H9 (cell line): ENCODE measurements at regions not wholly inside any gene's neighbourhood (a gene's known extent, or its start where the extent isn't known, plus 50 kb on each side); places are given as distances from the start of the nearest gene placed in this dataset.

Experiments used
- DNase-seq: peaks from one replicate; pipeline ENCODE4 v3.0.0-alpha.2; 2017
- H2AFZ ChIP-seq: one replicate; pipeline ENCODE4 v1.6.1; 2013; ENCODE audit warnings: mild to moderate bottlenecking, low read length, control low read depth, moderate library complexity
- H2AK5ac ChIP-seq: 2 replicates; pipeline ENCODE4 v1.6.1; 2013; ENCODE audit warnings: low read length, control low read depth, mixed read lengths; ENCODE audit not compliant: insufficient read length
- H2BK120ac ChIP-seq: one replicate; pipeline ENCODE4 v1.6.1; 2013; ENCODE audit warnings: low read depth, mild to moderate bottlenecking, low read length, control low read depth, inconsistent platforms; ENCODE audit not compliant: poor library complexity, severe bottlenecking
- H2BK12ac ChIP-seq: 2 replicates; pipeline ENCODE4 v1.6.1; 2013; ENCODE audit warnings: low read length, control low read depth, mixed read lengths, low read depth; ENCODE audit not compliant: insufficient read length
- H2BK15ac ChIP-seq: 2 replicates; pipeline ENCODE4 v1.6.1; 2013; ENCODE audit warnings: low read depth, low read length, control low read depth
- H2BK20ac ChIP-seq: one replicate; pipeline ENCODE4 v1.6.1; 2013; ENCODE audit warnings: low read depth, mild to moderate bottlenecking, low read length, control low read depth, inconsistent platforms; ENCODE audit not compliant: poor library complexity, severe bottlenecking
- H2BK5ac ChIP-seq: 2 replicates; pipeline ENCODE4 v1.6.1; 2013; ENCODE audit warnings: low read length, control low read depth, mixed read lengths; ENCODE audit not compliant: insufficient read length
- H3K14ac ChIP-seq: 2 replicates; pipeline ENCODE4 v1.6.1; 2013; ENCODE audit warnings: low read length, control low read depth; ENCODE audit not compliant: insufficient read depth
- H3K18ac ChIP-seq: 2 replicates; pipeline ENCODE4 v1.6.1; 2013; ENCODE audit warnings: low read depth, mild to moderate bottlenecking, mixed read lengths, low read length, control low read depth; ENCODE audit not compliant: insufficient read length
- H3K23ac ChIP-seq: 2 replicates; pipeline ENCODE4 v1.6.1; 2013; ENCODE audit warnings: low read length, control low read depth, mixed read lengths, low read depth; ENCODE audit not compliant: insufficient read length
- H3K23me2 ChIP-seq: 2 replicates; pipeline ENCODE4 v1.6.1; 2013; ENCODE audit warnings: low read depth, mild to moderate bottlenecking, mixed read lengths, low read length, control low read depth; ENCODE audit not compliant: insufficient read length, poor library complexity, severe bottlenecking
- H3K27ac ChIP-seq: 2 replicates; pipeline ENCODE4 v1.5.1; 2013; ENCODE audit warnings: low read length, control low read depth, mixed read lengths, low read depth; ENCODE audit not compliant: insufficient read length
- H3K27me3 ChIP-seq: 2 replicates; pipeline ENCODE4 v1.6.1; 2013; ENCODE audit warnings: low read length, control low read depth, inconsistent platforms; ENCODE audit not compliant: insufficient read depth
- H3K4ac ChIP-seq: 2 replicates; pipeline ENCODE4 v1.6.1; 2013; ENCODE audit warnings: low read depth, mild to moderate bottlenecking, control low read depth, inconsistent platforms, low read length, moderate library complexity
- H3K4me1 ChIP-seq: 2 replicates; pipeline ENCODE4 v1.6.1; 2013; ENCODE audit warnings: low read length, control low read depth, inconsistent platforms; ENCODE audit not compliant: insufficient read depth
- H3K4me2 ChIP-seq: 2 replicates; pipeline ENCODE4 v1.6.1; 2013; ENCODE audit warnings: low read length, control low read depth, mixed read lengths; ENCODE audit not compliant: insufficient read length, insufficient read depth
- H3K56ac ChIP-seq: 2 replicates; pipeline ENCODE4 v1.6.1; 2013; ENCODE audit warnings: low read depth, mild to moderate bottlenecking, mixed read lengths, low read length, control low read depth; ENCODE audit not compliant: insufficient read length
- H3K79me1 ChIP-seq: 2 replicates; pipeline ENCODE4 v1.6.1; 2013; ENCODE audit warnings: low read depth, mild to moderate bottlenecking, moderate library complexity, low read length, control low read depth, inconsistent platforms; ENCODE audit not compliant: insufficient read depth, poor library complexity, severe bottlenecking
- H3K79me2 ChIP-seq: 2 replicates; pipeline ENCODE4 v1.6.1; 2013; ENCODE audit warnings: low read length, control low read depth, inconsistent platforms; ENCODE audit not compliant: insufficient read depth
- H3K9ac ChIP-seq: 2 replicates; pipeline ENCODE4 v1.6.1; 2013; ENCODE audit warnings: low read length, control low read depth, mixed read lengths; ENCODE audit not compliant: insufficient read length; ENCODE audit errors: extremely low read depth
- H3K9me3 ChIP-seq: one replicate; pipeline ENCODE4 v1.6.1; 2013; ENCODE audit warnings: low read depth, low read length, inconsistent platforms; ENCODE audit not compliant: control insufficient read depth
- H3T11ph ChIP-seq: one replicate; pipeline ENCODE4 v1.6.1; 2013; ENCODE audit warnings: mild to moderate bottlenecking, low read length, control low read depth, inconsistent platforms
- H4K20me1 ChIP-seq: one replicate; pipeline ENCODE4 v1.6.1; 2013; ENCODE audit not compliant: control insufficient read depth, insufficient read length, insufficient read depth
- H4K5ac ChIP-seq: 2 replicates; pipeline ENCODE4 v1.6.1; 2013; ENCODE audit warnings: low read depth, mild to moderate bottlenecking, mixed read lengths, low read length, control low read depth; ENCODE audit not compliant: insufficient read length
- H4K8ac ChIP-seq: replicated peaks from 2 replicates; pipeline ENCODE4 v1.6.1; 2013; ENCODE audit warnings: low read length, control low read depth, mixed read lengths, low read depth; ENCODE audit not compliant: insufficient read length
- H4K91ac ChIP-seq: 2 replicates; pipeline ENCODE4 v1.6.1; 2013; ENCODE audit warnings: low read depth, mild to moderate bottlenecking, moderate library complexity, mixed read lengths, low read length, control low read depth; ENCODE audit not compliant: insufficient read length
- H3K27ac Mint-ChIP-seq, 3 experiments: 2 replicates in 2 of 3; 3 replicates in 1 of 3; pipeline ENCODE4 v1.8.0; 2020 to 2021; ENCODE audit warnings: mixed read lengths in 3 of 3, mild to moderate bottlenecking in 1 of 3, moderate library complexity in 1 of 3
- H3K27me3 Mint-ChIP-seq: 2 replicates; pipeline ENCODE4 v1.8.0; 2021; ENCODE audit warnings: low read depth, mild to moderate bottlenecking, moderate library complexity, mixed read lengths
- H3K36me3 Mint-ChIP-seq, 3 experiments: 2 replicates in 2 of 3; 3 replicates in 1 of 3; pipeline ENCODE4 v1.8.0; 2020 to 2021; ENCODE audit warnings: low read depth in 3 of 3, mixed read lengths in 3 of 3; ENCODE audit not compliant: insufficient read depth in 1 of 3
- H3K4me1 Mint-ChIP-seq, 2 experiments: 2 replicates each; pipeline ENCODE4 v1.8.0; 2020; ENCODE audit warnings: mixed read lengths in 2 of 2
- H3K4me3 Mint-ChIP-seq, 2 experiments: 2 replicates in 1 of 2; 3 replicates in 1 of 2; pipeline ENCODE4 v1.8.0; 2020 to 2021; ENCODE audit warnings: mild to moderate bottlenecking in 2 of 2, mixed read lengths in 2 of 2, moderate library complexity in 1 of 2
- H3K9me3 Mint-ChIP-seq, 2 experiments: 2 replicates in 1 of 2; 3 replicates in 1 of 2; pipeline ENCODE4 v1.8.0; 2020; ENCODE audit warnings: mild to moderate bottlenecking in 2 of 2, mixed read lengths in 2 of 2, moderate library complexity in 1 of 2
- WGBS: extraction: QIAGEN DNeasy Blood & Tissue Kit; methylation state at CpG from one replicate; pipeline ENCODE4 v1.1.7; 2013; ENCODE audit warnings: missing lambda C conversion rate, low lambda C conversion rate, mixed read lengths; ENCODE audit not compliant: insufficient read length; ENCODE audit errors: extremely low coverage; 5-methylcytosine and 5-hydroxymethylcytosine counted together
- TF ChIP-seq, protein P1 (sequence below): fragments of 200-600 bp; sonication (generic); conservative IDR thresholded peaks from 3 replicates; pipeline ENCODE4 v1.8.0; 2021; ENCODE audit warnings: antibody characterized with exemption, mild to moderate bottlenecking

- Histone ChIP-seq H4K20me1 (no peaks in the 10 kb centered on the region), H3K56ac (no peak overlapping the region), H2BK15ac (no peak overlapping the region), H3K4ac (no peak overlapping the region), H3K14ac (no peak overlapping the region), H3K79me2 (no peaks in the 10 kb centered on the region), H2BK120ac (no peak overlapping the region), H3K27ac (no peak overlapping the region), H3K27me3 (no peaks in the 10 kb centered on the region), H4K5ac (no peak overlapping the region), H2BK20ac (no peak overlapping the region), H2BK5ac (no peak overlapping the region), H3K9me3 (no peaks in the 10 kb centered on the region), H4K91ac (no peak overlapping the region), H3K23ac (no peak overlapping the region), H4K8ac (no peak overlapping the region), H3K4me1 (0 out of 2 replicates have a peak, but pooled peaks cover 11% of the 10 kb centered on the region), H3K9ac (no peak overlapping the region), H3K23me2 (no peaks in the 10 kb centered on the region), H3K79me1 (no peaks in the 10 kb centered on the region), H2BK12ac (no peak overlapping the region), H3K18ac (no peak overlapping the region), H2AK5ac (no peak overlapping the region), H2AFZ (no peak overlapping the region), H3T11ph (no peak overlapping the region), H3K4me2 (no peak overlapping the region)
- H3K27ac Mint-ChIP-seq = no peak overlapping the region; a peak in 1 of 7 replicates
- H3K4me3 Mint-ChIP-seq = no peak overlapping the region
- peaks cover 2% of the 10 kb centered on the region for H3K27me3 Mint-ChIP-seq
- peaks cover 11 to 12% of the 10 kb centered on the region in 2 experiments for H3K9me3 Mint-ChIP-seq
- peaks cover 0 to 3% (median under 1%) of the 10 kb centered on the region in 3 experiments; a peak in 5 of 7 replicates for H3K36me3 Mint-ChIP-seq
- H3K4me1 Mint-ChIP-seq = peaks cover 4 to 6% of the 10 kb centered on the region in 2 experiments; a peak in 3 of 4 replicates
- TF ChIP-seq, protein P1, sequence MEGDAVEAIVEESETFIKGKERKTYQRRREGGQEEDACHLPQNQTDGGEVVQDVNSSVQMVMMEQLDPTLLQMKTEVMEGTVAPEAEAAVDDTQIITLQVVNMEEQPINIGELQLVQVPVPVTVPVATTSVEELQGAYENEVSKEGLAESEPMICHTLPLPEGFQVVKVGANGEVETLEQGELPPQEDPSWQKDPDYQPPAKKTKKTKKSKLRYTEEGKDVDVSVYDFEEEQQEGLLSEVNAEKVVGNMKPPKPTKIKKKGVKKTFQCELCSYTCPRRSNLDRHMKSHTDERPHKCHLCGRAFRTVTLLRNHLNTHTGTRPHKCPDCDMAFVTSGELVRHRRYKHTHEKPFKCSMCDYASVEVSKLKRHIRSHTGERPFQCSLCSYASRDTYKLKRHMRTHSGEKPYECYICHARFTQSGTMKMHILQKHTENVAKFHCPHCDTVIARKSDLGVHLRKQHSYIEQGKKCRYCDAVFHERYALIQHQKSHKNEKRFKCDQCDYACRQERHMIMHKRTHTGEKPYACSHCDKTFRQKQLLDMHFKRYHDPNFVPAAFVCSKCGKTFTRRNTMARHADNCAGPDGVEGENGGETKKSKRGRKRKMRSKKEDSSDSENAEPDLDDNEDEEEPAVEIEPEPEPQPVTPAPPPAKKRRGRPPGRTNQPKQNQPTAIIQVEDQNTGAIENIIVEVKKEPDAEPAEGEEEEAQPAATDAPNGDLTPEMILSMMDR = no peak
- no CpG with 5 or more reads among the region's 5 CpGs for WGBS
- no peak for DNase-seq
Observed at GRCh38 chr1:177811429-177811828, 158.4 kb downstream of the SEC16B start.
